ENCODE measurements at regions not wholly inside any gene's neighbourhood (a gene's known extent, or its start where the extent isn't known, plus 50 kb on each side); places are given as distances from the start of the nearest gene placed in this dataset.

GRCh38 chr11:22920939-22921565 is 60.8 kb upstream of the CCDC179 start:
- ChIA-PET CTCF (no interaction called here), POLR2A (no interaction called here)
- Histone ChIP-seq H3K27ac (ENCODE audit: low read depth in 1 of 2, low read length in 2 of 2) (no peak overlapping the region), H3K4me1 (ENCODE audit: insufficient read depth, low read length) (no peaks in the 10 kb centered on the region), H3K27me3 (ENCODE audit: control insufficient read depth in 1 of 2, insufficient read depth in 2 of 2, low read length in 2 of 2) (no peaks in the 10 kb centered on the region), H3K4me3 (ENCODE audit: low read length) (no peak overlapping the region), H3K9me3 (ENCODE audit: control insufficient read depth in 1 of 2, insufficient read depth in 1 of 2, low read length in 2 of 2) (no peaks in the 10 kb centered on the region), H3K36me3 (ENCODE audit: insufficient read depth, low read length) (no peaks in the 10 kb centered on the region)
- TF ChIP-seq CTCF (IDR thresholded peaks at IDR 0.05): no peak
- no peak for ATAC-seq (ENCODE audit: poor library complexity)
- intact Hi-C loops (cut with DNase I, micrococcal nuclease): no loop called here
- Mint-ChIP-seq H3K4me3 (no peak overlapping the region), H3K36me3 (ENCODE audit: low read depth) (no peaks in the 10 kb centered on the region), H3K27ac (no peak overlapping the region), H3K4me1 (ENCODE audit: low read depth) (no peaks in the 10 kb centered on the region), H3K9me3 (no peaks in the 10 kb centered on the region), H3K27me3 (no peaks in the 10 kb centered on the region)
- DNase-seq: peak in 3 of 14 experiments; percentile 4 to 16 (median 6)

GRCh38 chr11:22922672-22923071 is 62.4 kb upstream of the CCDC179 start:
- ATAC-seq (ENCODE audit: poor library complexity): no peak
- no peak for DNase-seq
- Histone ChIP-seq H3K27me3 (ENCODE audit: control insufficient read depth in 1 of 2, insufficient read depth in 2 of 2, low read length in 2 of 2) (no peaks in the 10 kb centered on the region), H3K27ac (ENCODE audit: low read depth in 1 of 2, low read length in 2 of 2) (no peak overlapping the region), H3K4me1 (ENCODE audit: insufficient read depth, low read length) (no peaks in the 10 kb centered on the region), H3K36me3 (ENCODE audit: insufficient read depth, low read length) (no peaks in the 10 kb centered on the region), H3K4me3 (ENCODE audit: low read length) (no peak overlapping the region), H3K9me3 (ENCODE audit: control insufficient read depth in 1 of 2, insufficient read depth in 1 of 2, low read length in 2 of 2) (no peaks in the 10 kb centered on the region)
- POLR2A ChIA-PET: no interaction called here
- CTCF ChIA-PET: no interaction called here
- intact Hi-C loops (cut with DNase I, micrococcal nuclease): no loop called here
- Mint-ChIP-seq H3K4me1 (ENCODE audit: low read depth) (no peaks in the 10 kb centered on the region), H3K9me3 (no peaks in the 10 kb centered on the region), H3K36me3 (ENCODE audit: low read depth) (no peaks in the 10 kb centered on the region), H3K27ac (no peak overlapping the region), H3K4me3 (no peak overlapping the region), H3K27me3 (no peaks in the 10 kb centered on the region)
- no peak for TF ChIP-seq CTCF (IDR thresholded peaks at IDR 0.05)

GRCh38 chr11:22923561-22923960 is 63.3 kb upstream of the CCDC179 start:
- no peak for ATAC-seq (ENCODE audit: poor library complexity)
- Histone ChIP-seq H3K9me3 (ENCODE audit: control insufficient read depth in 1 of 2, insufficient read depth in 1 of 2, low read length in 2 of 2) (no peaks in the 10 kb centered on the region), H3K4me1 (ENCODE audit: insufficient read depth, low read length) (no peaks in the 10 kb centered on the region), H3K27ac (ENCODE audit: low read depth in 1 of 2, low read length in 2 of 2) (no peak overlapping the region), H3K36me3 (ENCODE audit: insufficient read depth, low read length) (no peaks in the 10 kb centered on the region), H3K4me3 (ENCODE audit: low read length) (no peak overlapping the region), H3K27me3 (ENCODE audit: control insufficient read depth in 1 of 2, insufficient read depth in 2 of 2, low read length in 2 of 2) (no peaks in the 10 kb centered on the region)
- CTCF ChIA-PET: no interaction called here
- Mint-ChIP-seq H3K9me3 (no peaks in the 10 kb centered on the region), H3K4me3 (no peak overlapping the region), H3K4me1 (ENCODE audit: low read depth) (no peaks in the 10 kb centered on the region), H3K27me3 (no peaks in the 10 kb centered on the region), H3K27ac (no peak overlapping the region), H3K36me3 (ENCODE audit: low read depth) (no peaks in the 10 kb centered on the region)
- intact Hi-C loops (cut with DNase I, micrococcal nuclease): no loop called here
- TF ChIP-seq CTCF (IDR thresholded peaks at IDR 0.05): no peak
- POLR2A ChIA-PET: no interaction called here
- no peak for DNase-seq
